ENCODE measurements at regions not wholly inside any gene's neighbourhood (a gene's known extent, or its start where the extent isn't known, plus 50 kb on each side); places are given as distances from the start of the nearest gene placed in this dataset.

DNA sequence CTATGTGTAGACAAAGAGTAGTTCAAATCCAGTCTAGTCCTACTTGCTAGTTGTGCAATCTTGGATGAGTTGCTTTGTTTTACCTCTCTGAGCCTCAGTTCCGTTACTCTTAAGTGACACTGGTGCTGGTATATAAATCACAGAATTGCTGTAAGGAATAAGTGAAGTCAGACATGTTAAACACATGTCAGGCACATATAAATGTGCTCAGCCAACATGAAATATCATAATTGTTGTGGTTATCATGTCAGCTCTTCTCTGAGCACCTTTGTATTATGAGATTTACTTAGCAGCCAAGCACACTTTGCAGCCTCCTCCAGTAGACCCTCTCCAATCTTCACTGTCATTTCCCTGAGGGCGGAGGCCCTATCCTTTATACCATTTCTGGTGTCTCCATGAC is 87.9 kb upstream of the PAK3 start:
- TF ChIP-seq, protein P1, sequence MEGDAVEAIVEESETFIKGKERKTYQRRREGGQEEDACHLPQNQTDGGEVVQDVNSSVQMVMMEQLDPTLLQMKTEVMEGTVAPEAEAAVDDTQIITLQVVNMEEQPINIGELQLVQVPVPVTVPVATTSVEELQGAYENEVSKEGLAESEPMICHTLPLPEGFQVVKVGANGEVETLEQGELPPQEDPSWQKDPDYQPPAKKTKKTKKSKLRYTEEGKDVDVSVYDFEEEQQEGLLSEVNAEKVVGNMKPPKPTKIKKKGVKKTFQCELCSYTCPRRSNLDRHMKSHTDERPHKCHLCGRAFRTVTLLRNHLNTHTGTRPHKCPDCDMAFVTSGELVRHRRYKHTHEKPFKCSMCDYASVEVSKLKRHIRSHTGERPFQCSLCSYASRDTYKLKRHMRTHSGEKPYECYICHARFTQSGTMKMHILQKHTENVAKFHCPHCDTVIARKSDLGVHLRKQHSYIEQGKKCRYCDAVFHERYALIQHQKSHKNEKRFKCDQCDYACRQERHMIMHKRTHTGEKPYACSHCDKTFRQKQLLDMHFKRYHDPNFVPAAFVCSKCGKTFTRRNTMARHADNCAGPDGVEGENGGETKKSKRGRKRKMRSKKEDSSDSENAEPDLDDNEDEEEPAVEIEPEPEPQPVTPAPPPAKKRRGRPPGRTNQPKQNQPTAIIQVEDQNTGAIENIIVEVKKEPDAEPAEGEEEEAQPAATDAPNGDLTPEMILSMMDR (conservative IDR thresholded peaks at IDR 0.05; ENCODE audit: low read length): no peak
- no peak for TF ChIP-seq EZH2phosphoT487 (IDR thresholded peaks at IDR 0.05; ENCODE audit: borderline replicate concordance, low read depth, low read length)
